Esophagus squamous epithelium (tissue), 5 donors: ENCODE measurements at regions not wholly inside any gene's neighbourhood (a gene's known extent, or its start where the extent isn't known, plus 50 kb on each side); places are given as distances from the start of the nearest gene placed in this dataset.

Source experiments
- DNase-seq: peaks from one replicate; lab custom pipeline; 2025; lab: John Stamatoyannopoulos, UW
- H3K27ac ChIP-seq, 4 donors: fragments of 200-600 bp; sonication (generic); one replicate each; pipeline ENCODE4 v1.5.1; 2016 to 2019; ENCODE audit warnings: mild to moderate bottlenecking in 1 of 4
- H3K27me3 ChIP-seq, 4 donors: fragments of 200-600 bp; sonication (generic); 1 replicate in 3 of 4; 2 replicates in 1 of 4; pipeline versions ENCODE4 v1.5.1 to v1.6.0; 2017 to 2021; ENCODE audit warnings: antibody characterized with exemption in 1 of 4
- H3K36me3 ChIP-seq, 3 donors: fragments of 200-600 bp; sonication (generic); one replicate each; pipeline ENCODE4 v1.5.1; 2016 to 2019
- H3K4me1 ChIP-seq, 3 donors: fragments of 200-600 bp; sonication (generic); one replicate each; pipeline ENCODE4 v1.5.1; 2017 to 2019
- H3K4me3 ChIP-seq, 4 donors: fragments of 200-600 bp; sonication (generic); 1 replicate in 3 of 4; 2 replicates in 1 of 4; pipeline ENCODE4 v1.5.1; 2016 to 2019; ENCODE audit warnings: mild to moderate bottlenecking in 2 of 4, moderate library complexity in 1 of 4
- H3K9me3 ChIP-seq, 3 donors: fragments of 200-600 bp; sonication (generic); one replicate each; pipeline ENCODE4 v1.5.1; 2016 to 2019
- CTCF ChIP-seq, 6 experiments: fragments of 450-650 bp in 4 of 6; fragments of 200-600 bp in 2 of 6; sonication (generic) in 2 of 6; IDR thresholded peaks; one replicate each; pipeline ENCODE4 v1.5.1; 2016 to 2019; ENCODE audit warnings: antibody characterized with exemption in 6 of 6, mild to moderate bottlenecking in 4 of 6, moderate library complexity in 4 of 6
- POLR2A ChIP-seq, 4 donors: fragments of 450-650 bp; IDR thresholded peaks; one replicate each; pipeline ENCODE4 v1.6.1; 2017; ENCODE audit warnings: antibody characterized with exemption in 4 of 4, mild to moderate bottlenecking in 4 of 4, moderate library complexity in 3 of 4
- WGBS, 2 donors: methylation state at CpG; one replicate each; pipeline ENCODE4 v1.1.5; 2018; 5-methylcytosine and 5-hydroxymethylcytosine counted together
- intact Hi-C: fragments of 100-400 bp; cut with DNase I; formaldehyde crosslinking; loops from one replicate; pipeline ENCODE4 v1.15.0; 2022
- donor health status: DM: yes; HTN: yes; CAD: no.

DNA sequence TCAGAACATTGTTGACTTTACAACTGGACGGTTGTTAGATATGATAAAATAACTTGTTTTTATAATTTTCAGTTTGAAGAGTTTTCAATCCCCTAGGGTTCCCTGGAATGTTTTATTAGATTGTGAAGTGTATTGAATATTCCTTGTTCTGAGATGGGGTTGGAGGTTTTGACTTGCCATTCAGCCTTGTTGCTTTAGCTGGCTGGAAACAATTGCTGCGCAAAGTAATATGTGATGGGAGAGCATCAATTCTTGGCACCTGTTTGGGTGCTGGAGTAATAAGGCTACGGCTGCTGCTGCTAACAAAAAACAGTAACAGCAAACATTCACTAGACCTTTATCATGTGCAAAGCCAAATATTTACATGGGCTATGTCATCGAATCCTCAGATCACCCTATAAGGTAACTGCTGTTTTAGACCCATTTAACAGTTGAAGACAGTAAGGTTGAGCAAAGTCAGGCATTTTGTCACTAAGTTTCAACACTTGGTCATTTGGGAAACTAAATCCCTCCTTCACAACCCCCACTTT is 241.0 kb upstream of the TBX3 start:
- WGBS, 2 donors: 66 to 77% methylated on average over 4 of the region's 4 CpGs

GRCh38 chr12:114921781-114922180 is 237.8 kb upstream of the TBX3 start:
- Histone ChIP-seq H3K4me1 (no peaks in the 10 kb centered on the region), H3K27ac (no peak overlapping the region), H3K4me3 (no peak overlapping the region), H3K36me3 (no peaks in the 10 kb centered on the region), H3K27me3 (no peaks in the 10 kb centered on the region), H3K9me3 (peaks cover 0 to 12% (median 3%) of the 10 kb centered on the region in 3 donors)
- TF ChIP-seq CTCF (IDR thresholded peaks at IDR 0.05) (no peak), POLR2A (IDR thresholded peaks at IDR 0.05) (no peak)
- WGBS, 2 donors: 36 to 38% methylated on average over 1 of the region's 1 CpG
- intact Hi-C loops: no loop called here
- no peak for DNase-seq

More for the DNA sequence above, 241.0 kb upstream of the TBX3 start:
- Histone ChIP-seq H3K4me1 (no peaks in the 10 kb centered on the region), H3K36me3 (no peaks in the 10 kb centered on the region), H3K27me3 (no peaks in the 10 kb centered on the region), H3K4me3 (no peak overlapping the region), H3K9me3 (peaks cover 0 to 3% (median 0%) of the 10 kb centered on the region in 3 donors), H3K27ac (no peak overlapping the region)
- TF ChIP-seq CTCF (IDR thresholded peaks at IDR 0.05) (no peak), POLR2A (IDR thresholded peaks at IDR 0.05) (no peak)
- intact Hi-C loops: no loop called here
- DNase-seq: no peak

DNA sequence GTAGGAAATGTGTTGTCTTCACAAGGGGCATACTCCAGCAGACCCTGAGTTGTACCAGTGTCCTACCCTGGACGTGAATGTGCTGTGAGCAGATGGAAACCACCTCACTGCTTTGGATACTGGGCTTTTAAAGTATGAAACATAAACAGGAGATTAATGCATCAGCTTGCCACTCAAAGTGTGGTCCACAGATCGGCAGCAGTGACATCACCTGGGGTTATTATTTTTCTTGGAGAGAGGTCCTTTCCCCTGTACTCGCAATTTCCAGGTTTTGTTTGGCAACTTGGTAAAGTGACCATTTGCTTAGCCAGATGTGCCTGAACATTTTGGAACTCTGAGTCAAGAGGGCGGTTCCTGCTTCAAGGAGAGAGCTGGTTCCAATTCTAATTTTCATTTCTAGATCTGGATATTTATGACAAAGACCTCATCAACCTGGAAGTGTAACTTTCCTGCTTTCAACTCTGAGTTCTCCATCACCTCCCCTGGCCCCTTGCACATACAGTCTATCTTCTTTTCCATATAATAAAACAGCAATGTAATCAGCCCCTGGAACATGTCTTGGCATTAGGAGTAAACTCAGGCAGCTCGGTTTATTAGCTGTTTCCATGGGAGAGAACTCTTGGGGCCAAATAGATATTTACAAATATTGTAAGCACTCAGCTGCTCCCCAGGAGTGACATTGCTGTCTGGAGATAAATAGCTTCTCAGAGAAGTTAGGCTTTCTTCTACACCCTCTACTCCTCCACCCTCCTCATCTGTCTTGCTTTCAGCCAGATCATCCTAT is 237.0 kb upstream of the TBX3 start:
- 42 to 45% methylated on average over 4 to 5 of the region's 5 CpGs for WGBS, 2 donors
- Histone ChIP-seq H3K36me3 (no peaks in the 10 kb centered on the region), H3K27me3 (no peaks in the 10 kb centered on the region), H3K9me3 (peaks cover 0 to 12% (median 3%) of the 10 kb centered on the region in 3 donors), H3K4me1 (no peaks in the 10 kb centered on the region), H3K27ac (peak overlapping the region in 1 of 4 donors; percentile 6), H3K4me3 (no peak overlapping the region)
- TF ChIP-seq CTCF (IDR thresholded peaks at IDR 0.05) (no peak), POLR2A (IDR thresholded peaks at IDR 0.05) (no peak)
- no peak for DNase-seq
- intact Hi-C loops: no loop called here

DNA sequence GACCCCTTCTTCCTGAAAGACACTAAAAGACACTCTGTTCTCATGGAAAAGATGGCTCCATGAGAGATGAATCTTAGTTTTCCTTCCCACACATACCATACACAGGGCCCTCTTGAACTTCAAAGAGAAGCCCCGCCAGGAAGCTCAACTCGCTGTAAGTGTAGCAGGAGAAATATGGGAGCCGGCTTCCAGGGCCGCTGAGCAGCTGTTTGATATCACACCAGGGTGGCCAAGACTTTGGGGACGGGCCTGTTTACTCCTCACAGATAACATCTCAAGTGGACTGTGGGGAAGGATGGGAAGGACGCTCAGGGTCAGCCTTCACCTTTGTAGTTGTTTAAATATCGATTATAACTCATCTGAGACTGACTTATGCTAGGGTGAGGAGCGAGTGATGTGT is 235.5 kb upstream of the TBX3 start:
- Histone ChIP-seq H3K27ac (no peak overlapping the region), H3K27me3 (no peaks in the 10 kb centered on the region), H3K4me1 (peaks cover 0 to 1% (median 0%) of the 10 kb centered on the region in 3 donors), H3K4me3 (no peak overlapping the region), H3K36me3 (no peaks in the 10 kb centered on the region), H3K9me3 (peaks cover 0 to 12% (median 3%) of the 10 kb centered on the region in 3 donors)
- intact Hi-C loops: no loop called here
- 26 to 60% methylated on average over 7 to 8 of the region's 8 CpGs for WGBS, 2 donors
- DNase-seq: no peak
- TF ChIP-seq POLR2A (IDR thresholded peaks at IDR 0.05) (no peak), CTCF (IDR thresholded peaks at IDR 0.05) (no peak)

DNA sequence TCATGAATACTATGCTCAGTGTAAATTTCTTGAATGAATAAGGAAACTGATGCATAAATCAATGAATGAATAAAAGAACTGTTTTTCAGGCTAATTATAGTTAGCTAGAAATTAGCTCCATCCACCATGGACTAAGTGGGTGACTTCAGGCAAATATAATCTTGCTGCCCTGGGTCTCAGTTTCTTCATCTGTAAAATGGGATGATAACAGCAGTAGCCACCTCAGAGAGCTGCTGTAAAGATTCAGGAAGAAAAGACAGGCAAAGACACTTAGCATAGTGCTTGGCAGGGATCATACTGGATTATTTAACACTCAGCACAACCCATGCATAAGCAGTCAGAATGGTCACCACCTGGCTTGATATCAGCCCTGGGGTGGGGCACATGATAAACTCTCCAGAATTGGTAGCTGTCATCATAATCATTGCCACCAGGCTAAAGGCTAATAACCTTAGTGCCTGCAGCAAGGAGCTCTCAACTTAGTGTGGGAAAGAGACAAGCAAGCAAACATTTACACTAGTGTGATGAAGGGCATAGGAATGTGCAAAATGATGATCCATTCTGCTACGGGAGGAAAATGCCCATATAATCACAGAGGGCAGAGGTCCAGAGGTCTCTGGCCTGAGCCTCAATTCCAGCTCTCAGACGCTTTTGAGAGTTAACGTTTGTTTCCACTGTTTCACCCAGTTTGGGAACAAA is 234.7 kb upstream of the TBX3 start:
- Histone ChIP-seq H3K36me3 (no peaks in the 10 kb centered on the region), H3K4me1 (peaks cover 0 to 8% (median 0%) of the 10 kb centered on the region in 3 donors), H3K27ac (no peak overlapping the region), H3K9me3 (peaks cover 0 to 12% (median 3%) of the 10 kb centered on the region in 3 donors), H3K27me3 (no peaks in the 10 kb centered on the region), H3K4me3 (no peak overlapping the region)
- TF ChIP-seq CTCF (IDR thresholded peaks at IDR 0.05) (no peak), POLR2A (IDR thresholded peaks at IDR 0.05) (no peak)
- intact Hi-C loops: no loop called here
- no peak for DNase-seq
- WGBS, 2 donors: 34 to 49% methylated on average over 3 of the region's 3 CpGs
